Liver (tissue), 7 donors: ENCODE measurements at regions not wholly inside any gene's neighbourhood (a gene's known extent, or its start where the extent isn't known, plus 50 kb on each side); places are given as distances from the start of the nearest gene placed in this dataset.

Experiments used
- DNase-seq: peaks from one replicate; pipeline ENCODE4 v3.0.0-alpha.2; 2017; ENCODE audit warnings: low spot score
- H3K27ac ChIP-seq, 2 donors: one replicate each; pipeline ENCODE4 v1.7.0; 2013; ENCODE audit warnings: inconsistent platforms in 2 of 2, low read length in 2 of 2, control low read depth in 1 of 2, low read depth in 1 of 2, mild to moderate bottlenecking in 1 of 2
- H3K27me3 ChIP-seq, 4 donors: one replicate each; pipeline versions ENCODE4 v1.6.1 to v1.7.0; 2013; ENCODE audit warnings: low read length in 3 of 4, inconsistent platforms in 1 of 4, mild to moderate bottlenecking in 1 of 4, moderate library complexity in 1 of 4; ENCODE audit not compliant: control insufficient read depth in 4 of 4, insufficient read depth in 4 of 4
- H3K36me3 ChIP-seq, 4 donors: one replicate each; pipeline versions ENCODE4 v1.6.1 to v1.7.0; 2013; ENCODE audit warnings: low read length in 3 of 4, mild to moderate bottlenecking in 3 of 4, low read depth in 1 of 4, moderate library complexity in 1 of 4; ENCODE audit not compliant: control insufficient read depth in 4 of 4, insufficient read depth in 3 of 4
- H3K4me1 ChIP-seq, 4 donors: one replicate each; pipeline versions ENCODE4 v1.6.1 to v1.7.0; 2013; ENCODE audit warnings: low read length in 3 of 4, mild to moderate bottlenecking in 3 of 4, moderate library complexity in 1 of 4; ENCODE audit not compliant: control insufficient read depth in 4 of 4, insufficient read depth in 4 of 4
- H3K4me3 ChIP-seq, 3 donors: one replicate each; pipeline versions ENCODE4 v1.6.1 to v1.7.0; 2013; ENCODE audit warnings: low read length in 3 of 3, control low read depth in 1 of 3, low read depth in 1 of 3, mild to moderate bottlenecking in 1 of 3
- H3K9ac ChIP-seq, 2 donors: one replicate each; pipeline ENCODE4 v1.7.0; 2013; ENCODE audit warnings: low read length in 2 of 2, mild to moderate bottlenecking in 2 of 2, moderate library complexity in 2 of 2, control low read depth in 1 of 2, low read depth in 1 of 2
- H3K9me3 ChIP-seq, 4 donors: one replicate each; pipeline versions ENCODE4 v1.6.1 to v1.7.0; 2013; ENCODE audit warnings: low read length in 3 of 4; ENCODE audit not compliant: control insufficient read depth in 4 of 4
- ATF3 ChIP-seq: IDR thresholded peaks from 2 replicates; pipeline ENCODE4 v1.6.1; 2016; ENCODE audit warnings: antibody characterized with exemption
- EGR1 ChIP-seq, 2 donors: IDR thresholded peaks; 2 replicates each; pipeline ENCODE4 v1.6.1; 2016 to 2018; ENCODE audit warnings: antibody characterized with exemption in 2 of 2, low read depth in 2 of 2
- FOXA1 ChIP-seq: IDR thresholded peaks from 2 replicates; pipeline ENCODE4 v1.6.1; 2016; ENCODE audit warnings: antibody characterized with exemption
- FOXA2 ChIP-seq: IDR thresholded peaks from 2 replicates; pipeline ENCODE4 v1.6.1; 2016; ENCODE audit warnings: antibody characterized with exemption
- GABPA ChIP-seq, 2 donors: IDR thresholded peaks in 1 of 2; conservative IDR thresholded peaks in 1 of 2; 2 replicates each; pipeline ENCODE4 v1.6.1; 2016; ENCODE audit warnings: antibody characterized with exemption in 2 of 2, mild to moderate bottlenecking in 1 of 2, moderate library complexity in 1 of 2
- HNF4A ChIP-seq, 2 donors: conservative IDR thresholded peaks; 2 replicates each; pipeline ENCODE4 v1.6.1; 2016; ENCODE audit warnings: antibody characterized with exemption in 2 of 2, mild to moderate bottlenecking in 2 of 2
- HNF4G ChIP-seq: IDR thresholded peaks from 2 replicates; pipeline ENCODE4 v1.6.1; 2016; ENCODE audit warnings: antibody characterized with exemption
- JUND ChIP-seq, 2 donors: IDR thresholded peaks; 2 replicates each; pipeline ENCODE4 v1.6.1; 2016; ENCODE audit warnings: antibody characterized with exemption in 2 of 2
- MAX ChIP-seq: IDR thresholded peaks from 2 replicates; pipeline ENCODE4 v1.6.1; 2016; ENCODE audit warnings: antibody characterized with exemption
- NR2F2 ChIP-seq: IDR thresholded peaks from 2 replicates; pipeline ENCODE4 v1.6.1; 2016; ENCODE audit warnings: antibody characterized with exemption
- RAD21 ChIP-seq, 2 donors: IDR thresholded peaks; 2 replicates each; pipeline ENCODE4 v1.6.1; 2016; ENCODE audit warnings: antibody characterized with exemption in 2 of 2, mild to moderate bottlenecking in 2 of 2
- SP1 ChIP-seq: IDR thresholded peaks from 2 replicates; pipeline ENCODE4 v1.6.1; 2018; ENCODE audit warnings: antibody characterized with exemption, mild to moderate bottlenecking
- YY1 ChIP-seq: IDR thresholded peaks from 2 replicates; pipeline ENCODE4 v1.6.1; 2016; ENCODE audit warnings: antibody characterized with exemption, mild to moderate bottlenecking
- WGBS: extraction: QIAGEN DNeasy Blood & Tissue Kit; methylation state at CpG from one replicate; pipeline ENCODE4 v1.1.7; 2013; 5-methylcytosine and 5-hydroxymethylcytosine counted together
- TF ChIP-seq, protein P1 (sequence below): IDR thresholded peaks from 2 replicates; pipeline ENCODE4 v1.6.1; 2016; ENCODE audit warnings: antibody characterized with exemption
- TF ChIP-seq, protein P2 (sequence below): IDR thresholded peaks from 2 replicates; pipeline ENCODE4 v1.6.1; 2016; ENCODE audit warnings: antibody characterized with exemption, mild to moderate bottlenecking
- donor health status: healthy.
- donor health status: healthy.
- donor health status: healthy.
- donor health status: healthy.

- TF ChIP-seq NR2F2 (no peak), EGR1 (IDR thresholded peaks at IDR 0.05; ENCODE audit: low read depth in 2 of 2) (no peak)
- no peak overlapping the region for H3K27ac ChIP-seq
- H3K9me3 ChIP-seq = no peaks in the 10 kb centered on the region
- H3K4me1 ChIP-seq = no peaks in the 10 kb centered on the region
- H3K9ac ChIP-seq = no peak overlapping the region
- H3K36me3 ChIP-seq = no peaks in the 10 kb centered on the region
- no peak for DNase-seq
- WGBS = 96% methylated on average over 2 of the region's 2 CpGs
- no peaks in the 10 kb centered on the region for H3K27me3 ChIP-seq
- no peak overlapping the region for H3K4me3 ChIP-seq
Observed at GRCh38 chr3:165440380-165440779, 244.2 kb upstream of the SLITRK3 start.

DNA sequence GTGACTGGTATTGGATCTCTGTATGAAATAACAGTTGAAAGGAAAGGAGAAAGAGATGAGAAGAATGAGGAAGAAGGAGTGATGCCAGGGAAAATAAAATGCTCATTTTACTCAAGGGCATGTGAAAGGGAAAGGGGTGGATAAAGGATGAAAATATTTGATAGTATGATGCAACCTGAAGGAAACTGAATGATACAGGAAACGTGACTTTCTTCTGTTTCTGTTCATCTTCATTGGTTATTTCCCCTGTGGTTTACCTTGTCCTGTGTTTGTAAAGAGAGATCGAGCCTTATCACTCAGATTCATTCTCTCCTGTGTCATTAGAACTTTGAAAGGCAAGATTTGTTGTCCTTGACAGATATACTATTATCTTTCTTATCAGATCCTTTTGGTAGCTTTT is 243.6 kb upstream of the SLITRK3 start:
- DNase-seq = no peak
- no peak overlapping the region for H3K27ac ChIP-seq
- WGBS = 58% methylated on average over 2 of the region's 2 CpGs
- no peaks in the 10 kb centered on the region for H3K36me3 ChIP-seq
- TF ChIP-seq HNF4G = no peak
- TF ChIP-seq, protein P1, sequence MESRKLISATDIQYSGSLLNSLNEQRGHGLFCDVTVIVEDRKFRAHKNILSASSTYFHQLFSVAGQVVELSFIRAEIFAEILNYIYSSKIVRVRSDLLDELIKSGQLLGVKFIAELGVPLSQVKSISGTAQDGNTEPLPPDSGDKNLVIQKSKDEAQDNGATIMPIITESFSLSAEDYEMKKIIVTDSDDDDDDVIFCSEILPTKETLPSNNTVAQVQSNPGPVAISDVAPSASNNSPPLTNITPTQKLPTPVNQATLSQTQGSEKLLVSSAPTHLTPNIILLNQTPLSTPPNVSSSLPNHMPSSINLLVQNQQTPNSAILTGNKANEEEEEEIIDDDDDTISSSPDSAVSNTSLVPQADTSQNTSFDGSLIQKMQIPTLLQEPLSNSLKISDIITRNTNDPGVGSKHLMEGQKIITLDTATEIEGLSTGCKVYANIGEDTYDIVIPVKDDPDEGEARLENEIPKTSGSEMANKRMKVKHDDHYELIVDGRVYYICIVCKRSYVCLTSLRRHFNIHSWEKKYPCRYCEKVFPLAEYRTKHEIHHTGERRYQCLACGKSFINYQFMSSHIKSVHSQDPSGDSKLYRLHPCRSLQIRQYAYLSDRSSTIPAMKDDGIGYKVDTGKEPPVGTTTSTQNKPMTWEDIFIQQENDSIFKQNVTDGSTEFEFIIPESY = no peak
- TF ChIP-seq MAX = no peak
- no peak for TF ChIP-seq RAD21 (IDR thresholded peaks at IDR 0.05)
- no peak for TF ChIP-seq FOXA2
- TF ChIP-seq HNF4A (conservative IDR thresholded peaks at IDR 0.05) = no peak
- no peak for TF ChIP-seq JUND (IDR thresholded peaks at IDR 0.05)
- TF ChIP-seq FOXA1 = no peak
- TF ChIP-seq SP1 = no peak
- TF ChIP-seq NR2F2 = no peak
- TF ChIP-seq YY1 = no peak
- TF ChIP-seq ATF3 = no peak
- no peak for TF ChIP-seq GABPA (IDR thresholded peaks at IDR 0.05 in 1 of 2, conservative IDR thresholded peaks at IDR 0.05 in 1 of 2)
- TF ChIP-seq, protein P2, sequence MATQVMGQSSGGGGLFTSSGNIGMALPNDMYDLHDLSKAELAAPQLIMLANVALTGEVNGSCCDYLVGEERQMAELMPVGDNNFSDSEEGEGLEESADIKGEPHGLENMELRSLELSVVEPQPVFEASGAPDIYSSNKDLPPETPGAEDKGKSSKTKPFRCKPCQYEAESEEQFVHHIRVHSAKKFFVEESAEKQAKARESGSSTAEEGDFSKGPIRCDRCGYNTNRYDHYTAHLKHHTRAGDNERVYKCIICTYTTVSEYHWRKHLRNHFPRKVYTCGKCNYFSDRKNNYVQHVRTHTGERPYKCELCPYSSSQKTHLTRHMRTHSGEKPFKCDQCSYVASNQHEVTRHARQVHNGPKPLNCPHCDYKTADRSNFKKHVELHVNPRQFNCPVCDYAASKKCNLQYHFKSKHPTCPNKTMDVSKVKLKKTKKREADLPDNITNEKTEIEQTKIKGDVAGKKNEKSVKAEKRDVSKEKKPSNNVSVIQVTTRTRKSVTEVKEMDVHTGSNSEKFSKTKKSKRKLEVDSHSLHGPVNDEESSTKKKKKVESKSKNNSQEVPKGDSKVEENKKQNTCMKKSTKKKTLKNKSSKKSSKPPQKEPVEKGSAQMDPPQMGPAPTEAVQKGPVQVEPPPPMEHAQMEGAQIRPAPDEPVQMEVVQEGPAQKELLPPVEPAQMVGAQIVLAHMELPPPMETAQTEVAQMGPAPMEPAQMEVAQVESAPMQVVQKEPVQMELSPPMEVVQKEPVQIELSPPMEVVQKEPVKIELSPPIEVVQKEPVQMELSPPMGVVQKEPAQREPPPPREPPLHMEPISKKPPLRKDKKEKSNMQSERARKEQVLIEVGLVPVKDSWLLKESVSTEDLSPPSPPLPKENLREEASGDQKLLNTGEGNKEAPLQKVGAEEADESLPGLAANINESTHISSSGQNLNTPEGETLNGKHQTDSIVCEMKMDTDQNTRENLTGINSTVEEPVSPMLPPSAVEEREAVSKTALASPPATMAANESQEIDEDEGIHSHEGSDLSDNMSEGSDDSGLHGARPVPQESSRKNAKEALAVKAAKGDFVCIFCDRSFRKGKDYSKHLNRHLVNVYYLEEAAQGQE = no peak
- TF ChIP-seq EGR1 (IDR thresholded peaks at IDR 0.05; ENCODE audit: low read depth in 2 of 2) = no peak
- no peaks in the 10 kb centered on the region for H3K9me3 ChIP-seq
- H3K4me3 ChIP-seq = no peak overlapping the region
- no peaks in the 10 kb centered on the region for H3K27me3 ChIP-seq
- H3K9ac ChIP-seq = no peak overlapping the region
- no peaks in the 10 kb centered on the region for H3K4me1 ChIP-seq
